DND-41 (cell line): ENCODE measurements at regions not wholly inside any gene's neighbourhood (a gene's known extent, or its start where the extent isn't known, plus 50 kb on each side); places are given as distances from the start of the nearest gene placed in this dataset.

Experiments
- EZH2 ChIP-seq: IDR thresholded peaks from 3 replicates; pipeline ENCODE4 v1.6.1; 2012; ENCODE audit warnings: borderline replicate concordance, low read depth, mild to moderate bottlenecking, moderate library complexity, low read length, inconsistent platforms; ENCODE audit not compliant: severe bottlenecking
- TF ChIP-seq, protein P1 (sequence below): IDR thresholded peaks from 2 replicates; pipeline ENCODE4 v1.5.1; 2012; ENCODE audit warnings: borderline replicate concordance, low read length, moderate library complexity, mild to moderate bottlenecking; ENCODE audit not compliant: poor library complexity, severe bottlenecking; ENCODE audit errors: extremely low read depth

DNA sequence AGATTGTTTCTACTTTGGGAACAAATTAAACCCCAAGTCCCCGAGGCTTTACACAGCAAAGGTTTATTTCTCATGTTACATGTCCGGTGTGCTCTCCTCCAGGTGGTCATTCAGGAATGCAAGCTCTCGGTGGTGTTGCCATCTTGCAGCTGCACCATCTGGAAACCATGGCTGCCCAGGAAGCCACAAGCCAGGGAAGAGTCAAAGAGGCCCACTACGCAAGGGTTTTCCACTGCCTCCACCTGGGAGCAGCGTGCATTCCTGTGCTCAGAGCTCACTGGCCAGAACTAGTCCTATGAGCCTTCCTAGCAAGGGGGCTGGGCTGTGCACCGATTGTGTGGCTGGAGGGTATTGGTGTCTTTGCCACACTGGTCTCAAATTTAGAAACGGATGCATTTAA, 128.8 kb upstream of the FOXF1 start:
- TF ChIP-seq, protein P1, sequence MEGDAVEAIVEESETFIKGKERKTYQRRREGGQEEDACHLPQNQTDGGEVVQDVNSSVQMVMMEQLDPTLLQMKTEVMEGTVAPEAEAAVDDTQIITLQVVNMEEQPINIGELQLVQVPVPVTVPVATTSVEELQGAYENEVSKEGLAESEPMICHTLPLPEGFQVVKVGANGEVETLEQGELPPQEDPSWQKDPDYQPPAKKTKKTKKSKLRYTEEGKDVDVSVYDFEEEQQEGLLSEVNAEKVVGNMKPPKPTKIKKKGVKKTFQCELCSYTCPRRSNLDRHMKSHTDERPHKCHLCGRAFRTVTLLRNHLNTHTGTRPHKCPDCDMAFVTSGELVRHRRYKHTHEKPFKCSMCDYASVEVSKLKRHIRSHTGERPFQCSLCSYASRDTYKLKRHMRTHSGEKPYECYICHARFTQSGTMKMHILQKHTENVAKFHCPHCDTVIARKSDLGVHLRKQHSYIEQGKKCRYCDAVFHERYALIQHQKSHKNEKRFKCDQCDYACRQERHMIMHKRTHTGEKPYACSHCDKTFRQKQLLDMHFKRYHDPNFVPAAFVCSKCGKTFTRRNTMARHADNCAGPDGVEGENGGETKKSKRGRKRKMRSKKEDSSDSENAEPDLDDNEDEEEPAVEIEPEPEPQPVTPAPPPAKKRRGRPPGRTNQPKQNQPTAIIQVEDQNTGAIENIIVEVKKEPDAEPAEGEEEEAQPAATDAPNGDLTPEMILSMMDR = no peak
- no peak for TF ChIP-seq EZH2
